ENCODE measurements at regions not wholly inside any gene's neighbourhood (a gene's known extent, or its start where the extent isn't known, plus 50 kb on each side); places are given as distances from the start of the nearest gene placed in this dataset.
A peak's percentile ranks its signal among the peaks of the same experiment; 100 is the strongest.

- DNase-seq, result no peak
Observed at GRCh38 chr11:131122448-131122847, 206.2 kb upstream of the SNX19 start.

GRCh38 chr11:131129474-131129873 is 213.2 kb upstream of the SNX19 start:
- DNase-seq, result no peak

- DNase-seq, result no peak
Observed at GRCh38 chr11:131135611-131136010, 219.3 kb upstream of the SNX19 start.

- no peak for DNase-seq
Observed at GRCh38 chr11:131136486-131136885, 220.2 kb upstream of the SNX19 start.

GRCh38 chr11:131137046-131137445 is 220.8 kb upstream of the SNX19 start:
- no peak for DNase-seq

GRCh38 chr11:131138731-131139130 is 222.5 kb upstream of the SNX19 start:
- no peak for DNase-seq

GRCh38 chr11:131145791-131146190 is 224.6 kb upstream of the NTM start:
- no peak for DNase-seq

GRCh38 chr11:131146827-131147490 is 223.5 kb upstream of the NTM start:
- DNase-seq, result no peak

- no peak for DNase-seq
Observed at GRCh38 chr11:131154351-131154750, 216.1 kb upstream of the NTM start.

GRCh38 chr11:131157678-131158077 is 212.7 kb upstream of the NTM start:
- DNase-seq, result no peak

GRCh38 chr11:131160846-131161245 is 209.6 kb upstream of the NTM start:
- DNase-seq, result no peak

GRCh38 chr11:131163613-131164012 is 206.8 kb upstream of the NTM start:
- DNase-seq, result no peak

- DNase-seq, result no peak
Observed at GRCh38 chr11:131165036-131165435, 205.4 kb upstream of the NTM start.

GRCh38 chr11:131168839-131169713 is 201.3 kb upstream of the NTM start:
- DNase-seq, result no peak

- DNase-seq, result no peak
Observed at GRCh38 chr11:131172011-131172410, 198.4 kb upstream of the NTM start.

- no peak for DNase-seq
Observed at GRCh38 chr11:131178020-131178419, 192.4 kb upstream of the NTM start.

- DNase-seq, result peak; percentile 58
Observed at GRCh38 chr11:131178596-131178995, 191.8 kb upstream of the NTM start.

GRCh38 chr11:131179836-131180235 is 190.6 kb upstream of the NTM start:
- DNase-seq, result no peak

GRCh38 chr11:131185915-131186314 is 184.5 kb upstream of the NTM start:
- DNase-seq, result no peak

GRCh38 chr11:131186629-131187101 is 183.8 kb upstream of the NTM start:
- no peak for DNase-seq

- no peak for DNase-seq
Observed at GRCh38 chr11:131190446-131190845, 180.0 kb upstream of the NTM start.

- DNase-seq, result no peak
Observed at GRCh38 chr11:131191606-131192005, 178.8 kb upstream of the NTM start.

- DNase-seq, result no peak
Observed at GRCh38 chr11:131192628-131193027, 177.8 kb upstream of the NTM start.

- DNase-seq, result no peak
Observed at GRCh38 chr11:131193031-131193501, 177.3 kb upstream of the NTM start.
